Gastrocnemius medialis (tissue), 4 donors: ENCODE measurements at regions not wholly inside any gene's neighbourhood (a gene's known extent, or its start where the extent isn't known, plus 50 kb on each side); places are given as distances from the start of the nearest gene placed in this dataset.

Experiments
- ATAC-seq, 2 donors: fragments of 150-250 bp; one replicate each; pipeline ENCODE4 v1.9.1; 2016
- DNase-seq, 2 donors: peaks; one replicate each; pipeline ENCODE4 v3.0.0-alpha.2; 2019
- H3K27ac ChIP-seq, 4 donors: fragments of 200-600 bp; sonication (generic); 1 replicate in 1 of 4; 2 replicates in 3 of 4; pipeline ENCODE4 v1.5.1; 2016 to 2018; ENCODE audit warnings: mild to moderate bottlenecking in 2 of 4, moderate library complexity in 1 of 4
- H3K27me3 ChIP-seq, 3 donors: fragments of 200-600 bp; sonication (generic) in 2 of 3; 1 replicate in 1 of 3; 2 replicates in 2 of 3; pipeline versions ENCODE4 v1.5.1 to v1.6.0; 2016 to 2019; ENCODE audit warnings: mild to moderate bottlenecking in 1 of 3, moderate library complexity in 1 of 3
- H3K36me3 ChIP-seq, 2 donors: fragments of 200-600 bp; sonication (generic) in 1 of 2; one replicate each; pipeline ENCODE4 v1.5.1; 2017 to 2018
- H3K4me1 ChIP-seq, 2 donors: fragments of 200-600 bp; sonication (generic) in 1 of 2; one replicate each; pipeline ENCODE4 v1.5.1; 2016 to 2017; ENCODE audit warnings: mild to moderate bottlenecking in 2 of 2
- H3K4me3 ChIP-seq, 4 donors: fragments of 200-600 bp; sonication (generic) in 3 of 4; 1 replicate in 1 of 4; 2 replicates in 3 of 4; pipeline ENCODE4 v1.5.1; 2016 to 2019; ENCODE audit warnings: mild to moderate bottlenecking in 2 of 4
- H3K9me3 ChIP-seq, 3 donors: fragments of 200-600 bp; sonication (generic) in 2 of 3; 1 replicate in 1 of 3; 2 replicates in 2 of 3; pipeline ENCODE4 v1.5.1; 2016 to 2019
- POLR2A ChIP-seq, 2 donors: fragments of 450-650 bp; IDR thresholded peaks; one replicate each; pipeline ENCODE4 v1.6.1; 2017; ENCODE audit warnings: antibody characterized with exemption in 2 of 2, mild to moderate bottlenecking in 2 of 2, moderate library complexity in 2 of 2
- in situ Hi-C, 4 donors: fragments of 200-750 bp; cut with MboI; loops; one replicate each; pipeline versions ENCODE4 v1.15.0 to v1.8.0; 2017; ENCODE audit warnings: low sequenced_read_pairs in 4 of 4
- intact Hi-C: fragments of 100-400 bp; cut with DNase I; formaldehyde crosslinking; loops from one replicate; pipeline ENCODE4 v1.15.1; 2023; ENCODE audit warnings: low total_unique reads
- TF ChIP-seq, protein P1 (sequence below), 5 experiments: fragments of 450-650 bp in 3 of 5; fragments of 200-600 bp in 2 of 5; sonication (generic) in 2 of 5; IDR thresholded peaks in 4 of 5; conservative IDR thresholded peaks in 1 of 5; 1 replicate in 4 of 5; 2 replicates in 1 of 5; pipeline ENCODE4 v1.5.1; 2016 to 2019; ENCODE audit warnings: antibody characterized with exemption in 5 of 5, mild to moderate bottlenecking in 3 of 5, moderate library complexity in 3 of 5

DNA sequence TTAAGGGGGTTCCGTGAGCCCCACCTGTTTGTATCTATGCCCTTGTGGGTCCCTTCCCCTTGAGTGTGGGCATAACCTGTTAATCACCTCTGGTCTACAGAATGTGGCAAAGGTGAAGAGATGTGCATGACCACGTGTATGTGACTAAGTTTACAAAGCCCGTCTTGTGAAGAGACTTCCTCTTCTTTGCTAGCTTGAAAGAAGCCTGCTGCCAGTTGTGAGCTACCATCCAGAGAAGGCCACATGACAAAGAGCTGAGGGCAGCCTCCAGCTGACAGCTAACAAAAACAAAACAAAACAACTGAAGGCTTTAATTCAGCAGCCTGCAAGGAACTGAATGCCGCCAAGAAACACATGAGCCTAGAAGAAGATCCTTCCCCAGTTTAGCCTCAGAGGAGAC, 112.0 kb downstream of the AXIN2 start:
- Histone ChIP-seq H3K27me3 (no peaks in the 10 kb centered on the region), H3K27ac (no peak overlapping the region), H3K4me3 (no peak overlapping the region), H3K9me3 (no peaks in the 10 kb centered on the region), H3K36me3 (no peaks in the 10 kb centered on the region), H3K4me1 (peaks cover 0 to 7% of the 10 kb centered on the region in 2 donors)
- in situ Hi-C loops (no loop called here), intact Hi-C loops (no loop called here)
- DNase-seq (no peak), ATAC-seq (no peak)
- TF ChIP-seq POLR2A (IDR thresholded peaks at IDR 0.05): no peak
- TF ChIP-seq, protein P1, sequence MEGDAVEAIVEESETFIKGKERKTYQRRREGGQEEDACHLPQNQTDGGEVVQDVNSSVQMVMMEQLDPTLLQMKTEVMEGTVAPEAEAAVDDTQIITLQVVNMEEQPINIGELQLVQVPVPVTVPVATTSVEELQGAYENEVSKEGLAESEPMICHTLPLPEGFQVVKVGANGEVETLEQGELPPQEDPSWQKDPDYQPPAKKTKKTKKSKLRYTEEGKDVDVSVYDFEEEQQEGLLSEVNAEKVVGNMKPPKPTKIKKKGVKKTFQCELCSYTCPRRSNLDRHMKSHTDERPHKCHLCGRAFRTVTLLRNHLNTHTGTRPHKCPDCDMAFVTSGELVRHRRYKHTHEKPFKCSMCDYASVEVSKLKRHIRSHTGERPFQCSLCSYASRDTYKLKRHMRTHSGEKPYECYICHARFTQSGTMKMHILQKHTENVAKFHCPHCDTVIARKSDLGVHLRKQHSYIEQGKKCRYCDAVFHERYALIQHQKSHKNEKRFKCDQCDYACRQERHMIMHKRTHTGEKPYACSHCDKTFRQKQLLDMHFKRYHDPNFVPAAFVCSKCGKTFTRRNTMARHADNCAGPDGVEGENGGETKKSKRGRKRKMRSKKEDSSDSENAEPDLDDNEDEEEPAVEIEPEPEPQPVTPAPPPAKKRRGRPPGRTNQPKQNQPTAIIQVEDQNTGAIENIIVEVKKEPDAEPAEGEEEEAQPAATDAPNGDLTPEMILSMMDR (IDR thresholded peaks at IDR 0.05 in 4 of 5, conservative IDR thresholded peaks at IDR 0.05 in 1 of 5): no peak

DNA sequence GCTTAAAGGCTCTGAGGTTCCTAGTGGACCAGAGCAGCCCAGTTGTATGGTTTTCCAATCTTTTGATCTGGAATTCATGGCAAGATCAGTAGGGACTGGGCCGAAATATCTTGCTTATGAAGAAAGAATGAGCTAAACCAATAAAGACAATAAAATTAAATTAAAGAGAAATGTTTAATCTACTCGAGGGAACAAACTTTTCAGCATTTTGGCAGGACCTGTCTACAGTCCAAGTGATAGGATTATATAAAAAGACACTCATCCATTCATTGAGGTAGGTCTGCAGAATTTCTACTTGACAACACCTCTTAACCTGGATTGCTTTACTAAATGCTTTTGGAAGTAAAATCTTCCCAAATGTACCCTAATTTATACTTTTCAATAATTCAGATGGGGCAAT, 113.6 kb downstream of the AXIN2 start:
- Histone ChIP-seq H3K4me3 (no peak overlapping the region), H3K27ac (no peak overlapping the region), H3K4me1 (peaks cover 0 to 7% of the 10 kb centered on the region in 2 donors), H3K9me3 (no peaks in the 10 kb centered on the region), H3K36me3 (no peaks in the 10 kb centered on the region), H3K27me3 (no peaks in the 10 kb centered on the region)
- TF ChIP-seq, protein P1 (IDR thresholded peaks at IDR 0.05 in 4 of 5, conservative IDR thresholded peaks at IDR 0.05 in 1 of 5): no peak
- TF ChIP-seq POLR2A (IDR thresholded peaks at IDR 0.05): no peak
- no peak for DNase-seq
- in situ Hi-C loops: no loop called here
- intact Hi-C loops: no loop called here
- ATAC-seq: no peak

DNA sequence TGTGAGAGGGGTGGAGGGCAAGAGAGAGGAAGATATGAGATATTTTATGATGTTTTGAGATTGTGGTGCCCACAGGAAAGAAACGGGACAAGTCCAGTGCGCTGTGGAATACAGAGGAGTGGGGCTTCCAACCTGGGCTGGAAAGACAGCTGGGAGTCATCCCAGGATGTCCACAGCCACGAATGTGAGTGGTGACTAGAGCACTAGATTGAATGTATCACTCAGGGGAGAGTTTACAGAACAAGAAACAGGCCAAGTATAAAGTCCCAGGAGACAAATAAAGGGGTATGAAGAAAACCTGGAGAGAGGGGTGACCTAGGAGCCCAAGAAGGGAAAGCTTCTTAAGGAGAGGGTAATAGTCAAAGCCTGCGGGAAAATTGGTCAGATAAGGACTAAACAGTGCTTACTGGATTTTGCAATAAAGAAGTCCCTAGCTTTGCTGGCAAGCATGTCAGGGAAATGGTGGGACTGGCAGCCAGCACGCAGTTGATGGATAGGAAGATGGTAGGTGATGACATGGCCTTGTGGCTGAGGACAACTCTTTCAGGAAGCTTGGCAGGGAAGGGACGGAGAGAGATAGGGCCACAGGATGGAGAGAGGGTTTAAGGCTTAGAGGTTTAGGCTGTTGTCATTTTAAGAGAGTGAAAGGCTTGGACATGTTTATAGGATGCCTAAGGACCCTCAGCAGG, 114.5 kb downstream of the AXIN2 start:
- ATAC-seq (peak; percentile 41 to 64), DNase-seq (peak; percentile 23 to 50)
- Histone ChIP-seq H3K27ac (no peak overlapping the region), H3K36me3 (no peaks in the 10 kb centered on the region), H3K27me3 (no peaks in the 10 kb centered on the region), H3K4me1 (peaks cover 0 to 7% of the 10 kb centered on the region in 2 donors), H3K9me3 (no peaks in the 10 kb centered on the region), H3K4me3 (no peak overlapping the region)
- intact Hi-C loops (no loop called here), in situ Hi-C loops (no loop called here)
- no peak for TF ChIP-seq POLR2A (IDR thresholded peaks at IDR 0.05)
- TF ChIP-seq, protein P1 (IDR thresholded peaks at IDR 0.05 in 4 of 5, conservative IDR thresholded peaks at IDR 0.05 in 1 of 5): no peak

GRCh38 chr17:65446043-65446442, 115.4 kb downstream of the AXIN2 start:
- Histone ChIP-seq H3K4me3 (no peak overlapping the region), H3K27ac (no peak overlapping the region), H3K9me3 (no peaks in the 10 kb centered on the region), H3K36me3 (no peaks in the 10 kb centered on the region), H3K4me1 (peaks cover 0 to 7% of the 10 kb centered on the region in 2 donors), H3K27me3 (no peaks in the 10 kb centered on the region)
- no peak for DNase-seq
- ATAC-seq: no peak
- in situ Hi-C loops (no loop called here), intact Hi-C loops (no loop called here)
- TF ChIP-seq, protein P1 (IDR thresholded peaks at IDR 0.05 in 4 of 5, conservative IDR thresholded peaks at IDR 0.05 in 1 of 5): no peak
- no peak for TF ChIP-seq POLR2A (IDR thresholded peaks at IDR 0.05)

GRCh38 chr17:65444049-65444448, 117.4 kb downstream of the AXIN2 start:
- ATAC-seq (no peak), DNase-seq (no peak)
- Histone ChIP-seq H3K4me1 (peaks cover 0 to 6% of the 10 kb centered on the region in 2 donors), H3K27ac (no peak overlapping the region), H3K36me3 (no peaks in the 10 kb centered on the region), H3K27me3 (no peaks in the 10 kb centered on the region), H3K4me3 (no peak overlapping the region), H3K9me3 (no peaks in the 10 kb centered on the region)
- no peak for TF ChIP-seq POLR2A (IDR thresholded peaks at IDR 0.05)
- TF ChIP-seq, protein P1 (IDR thresholded peaks at IDR 0.05 in 4 of 5, conservative IDR thresholded peaks at IDR 0.05 in 1 of 5): no peak
- intact Hi-C loops: no loop called here
- in situ Hi-C loops: no loop called here
